B cell (primary cell): ENCODE measurements at regions not wholly inside any gene's neighbourhood (a gene's known extent, or its start where the extent isn't known, plus 50 kb on each side); places are given as distances from the start of the nearest gene placed in this dataset.

Experiments
- ATAC-seq: fragments of 200-7000 bp; cut with Tn5 transposase; one replicate; pipeline ENCODE4 v1.10.0; 2021; ENCODE audit warnings: low read depth, mild to moderate bottlenecking, moderate number of reproducible peaks, moderate library complexity
- CTCF ChIA-PET: fragments of 350-600 bp; sonication (Branson Sonifier 250); formaldehyde crosslinking; loops from one replicate; lab custom pipeline; 2021; ENCODE audit warnings: antibody characterized with exemption, inconsistent platforms; lab: Charles Lee
- POLR2A ChIA-PET: fragments of 350-600 bp; sonication (Branson Sonifier 250); formaldehyde crosslinking; loops from one replicate; lab custom pipeline; 2021; ENCODE audit warnings: antibody characterized with exemption; lab: Charles Lee
- DNase-seq: peaks from one replicate; pipeline ENCODE4 v3.0.0; 2013
- H2AFZ ChIP-seq: 2 replicates; pipeline ENCODE4 v1.6.1; 2012; ENCODE audit warnings: mild to moderate bottlenecking, low read depth, low read length; ENCODE audit not compliant: insufficient read depth, poor library complexity, severe bottlenecking
- H3K27ac ChIP-seq, 2 donors: 1 replicate in 1 of 2; 2 replicates in 1 of 2; pipeline ENCODE4 v1.5.1; 2012 to 2013; ENCODE audit warnings: low read length in 2 of 2, mild to moderate bottlenecking in 2 of 2, moderate library complexity in 1 of 2
- H3K27me3 ChIP-seq, 4 experiments: fragments of 200-600 bp in 1 of 4; sonication (generic) in 1 of 4; replicated peaks in 1 of 4; 1 replicate in 2 of 4; 2 replicates in 2 of 4; pipeline versions ENCODE4 v1.6.1 to v1.7.0; 2013 to 2016; ENCODE audit warnings: low read length in 3 of 4, mild to moderate bottlenecking in 2 of 4, mixed read lengths in 1 of 4, moderate library complexity in 1 of 4; ENCODE audit not compliant: insufficient read depth in 4 of 4, control insufficient read depth in 3 of 4; ENCODE audit errors: control extremely low read depth in 1 of 4
- H3K36me3 ChIP-seq, 2 experiments: replicated peaks in 1 of 2; 1 replicate in 1 of 2; 2 replicates in 1 of 2; pipeline versions ENCODE4 v1.6.1 to v1.7.1; 2013; ENCODE audit warnings: low read length in 1 of 2; ENCODE audit not compliant: insufficient read depth in 2 of 2, control insufficient read depth in 1 of 2; ENCODE audit errors: control extremely low read depth in 1 of 2, extremely low read depth in 1 of 2
- H3K4me1 ChIP-seq, 2 donors: fragments of 200-600 bp in 1 of 2; sonication (generic) in 1 of 2; 1 replicate in 1 of 2; 2 replicates in 1 of 2; pipeline versions ENCODE4 v1.5.1 to v1.6.1; 2013 to 2017; ENCODE audit warnings: low read length in 2 of 2; ENCODE audit not compliant: control insufficient read depth in 2 of 2, insufficient read depth in 2 of 2
- H3K4me2 ChIP-seq: replicated peaks from 2 replicates; pipeline ENCODE3; 2012; ENCODE audit warnings: mild to moderate bottlenecking, low read depth, low read length; ENCODE audit not compliant: poor library complexity, severe bottlenecking
- H3K4me3 ChIP-seq, 5 experiments: fragments of 200-600 bp in 1 of 5; sonication (generic) in 1 of 5; 1 replicate in 3 of 5; 2 replicates in 2 of 5; pipeline versions ENCODE4 v1.5.1 to v1.7.0; 2011 to 2016; ENCODE audit warnings: low read length in 4 of 5, mild to moderate bottlenecking in 4 of 5, low read depth in 2 of 5, control low read depth in 1 of 5, moderate library complexity in 1 of 5; ENCODE audit not compliant: insufficient read depth in 1 of 5; ENCODE audit errors: control extremely low read depth in 1 of 5, extremely low read depth in 1 of 5
- H3K79me2 ChIP-seq: fragments of 200-600 bp; sonication (generic); one replicate; pipeline ENCODE4 v1.6.0; 2016; ENCODE audit warnings: low read length; ENCODE audit not compliant: control insufficient read depth, insufficient read depth
- H3K9ac ChIP-seq: fragments of 200-600 bp; sonication (generic); 2 replicates; pipeline ENCODE4 v1.6.1; 2017; ENCODE audit warnings: mild to moderate bottlenecking, low read length, moderate library complexity
- H3K9me3 ChIP-seq, 3 donors: one replicate each; pipeline versions ENCODE4 v1.6.1 to v1.7.1; 2013; ENCODE audit warnings: low read length in 2 of 3; ENCODE audit not compliant: control insufficient read depth in 2 of 3, insufficient read depth in 1 of 3; ENCODE audit errors: control extremely low read depth in 1 of 3
- H4K20me1 ChIP-seq: 2 replicates; pipeline ENCODE4 v1.6.0; 2012; ENCODE audit warnings: mild to moderate bottlenecking, low read length; ENCODE audit not compliant: insufficient read depth, control insufficient read depth, poor library complexity, severe bottlenecking
- H3K27ac Mint-ChIP-seq: one replicate; pipeline ENCODE4 v1.8.0; 2021; ENCODE audit warnings: mixed read lengths
- H3K27me3 Mint-ChIP-seq: one replicate; pipeline ENCODE4 v1.8.0; 2021; ENCODE audit warnings: mixed read lengths
- H3K4me1 Mint-ChIP-seq: one replicate; pipeline ENCODE4 v1.8.0; 2021; ENCODE audit warnings: mixed read lengths
- H3K4me3 Mint-ChIP-seq: one replicate; pipeline ENCODE4 v1.8.0; 2021; ENCODE audit warnings: mixed read lengths
- H3K9me3 Mint-ChIP-seq: one replicate; pipeline ENCODE4 v1.8.0; 2022; ENCODE audit warnings: mixed read lengths; ENCODE audit not compliant: insufficient read depth
- EZH2 ChIP-seq: IDR thresholded peaks from 2 replicates; pipeline ENCODE4 v1.6.1; 2012; ENCODE audit warnings: borderline replicate concordance, low read depth, mild to moderate bottlenecking, moderate library complexity, low read length; ENCODE audit not compliant: insufficient read depth, poor library complexity, severe bottlenecking
- WGBS: methylation state at CpG from one replicate; pipeline ENCODE4 v1.1.5; 2013; ENCODE audit warnings: missing lambda C conversion rate; ENCODE audit not compliant: insufficient coverage; 5-methylcytosine and 5-hydroxymethylcytosine counted together
- intact Hi-C: fragments of 100-400 bp; cut with micrococcal nuclease; formaldehyde crosslinking; loops from one replicate; pipeline ENCODE4 v1.10.0; 2022
- TF ChIP-seq, protein P1 (sequence below): fragments of 200-600 bp; IDR thresholded peaks from one replicate; pipeline ENCODE4 v1.8.0; 2022; ENCODE audit warnings: antibody characterized with exemption, mild to moderate bottlenecking

DNA sequence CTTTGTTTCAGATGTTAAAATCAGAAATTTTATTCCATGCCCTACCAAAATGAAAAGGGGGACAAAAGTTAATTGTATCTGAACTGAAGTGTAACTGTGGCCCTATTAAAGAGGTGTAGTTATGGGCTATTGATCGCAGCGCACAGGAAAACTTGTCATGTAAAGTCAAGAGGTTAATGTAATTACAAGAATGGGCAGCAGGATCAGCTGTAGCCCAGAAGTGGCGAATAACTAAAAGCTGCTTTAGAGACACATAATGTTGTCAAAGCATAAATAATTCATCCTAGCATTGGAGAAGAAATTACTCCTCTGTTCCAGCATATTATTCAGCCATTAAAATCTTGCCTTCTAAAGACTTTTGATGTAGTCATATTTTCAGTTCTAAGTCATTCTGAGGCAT, 211.8 kb downstream of the EPHA4 start:
- Mint-ChIP-seq H3K27me3 (peaks cover 4% of the 10 kb centered on the region), H3K4me3 (no peak overlapping the region), H3K4me1 (no peaks in the 10 kb centered on the region), H3K27ac (no peak overlapping the region), H3K9me3 (no peaks in the 10 kb centered on the region)
- Histone ChIP-seq H4K20me1 (no peaks in the 10 kb centered on the region), H3K27me3 (peaks cover 0 to 4% (median 0%) of the 10 kb centered on the region in 4 experiments), H3K4me1 (no peaks in the 10 kb centered on the region), H3K36me3 (no peaks in the 10 kb centered on the region), H3K79me2 (no peaks in the 10 kb centered on the region), H3K4me3 (no peak overlapping the region), H3K4me2 (no peak overlapping the region), H3K27ac (no peak overlapping the region), H3K9me3 (no peaks in the 10 kb centered on the region), H2AFZ (no peak overlapping the region), H3K9ac (no peak overlapping the region)
- TF ChIP-seq, protein P1, sequence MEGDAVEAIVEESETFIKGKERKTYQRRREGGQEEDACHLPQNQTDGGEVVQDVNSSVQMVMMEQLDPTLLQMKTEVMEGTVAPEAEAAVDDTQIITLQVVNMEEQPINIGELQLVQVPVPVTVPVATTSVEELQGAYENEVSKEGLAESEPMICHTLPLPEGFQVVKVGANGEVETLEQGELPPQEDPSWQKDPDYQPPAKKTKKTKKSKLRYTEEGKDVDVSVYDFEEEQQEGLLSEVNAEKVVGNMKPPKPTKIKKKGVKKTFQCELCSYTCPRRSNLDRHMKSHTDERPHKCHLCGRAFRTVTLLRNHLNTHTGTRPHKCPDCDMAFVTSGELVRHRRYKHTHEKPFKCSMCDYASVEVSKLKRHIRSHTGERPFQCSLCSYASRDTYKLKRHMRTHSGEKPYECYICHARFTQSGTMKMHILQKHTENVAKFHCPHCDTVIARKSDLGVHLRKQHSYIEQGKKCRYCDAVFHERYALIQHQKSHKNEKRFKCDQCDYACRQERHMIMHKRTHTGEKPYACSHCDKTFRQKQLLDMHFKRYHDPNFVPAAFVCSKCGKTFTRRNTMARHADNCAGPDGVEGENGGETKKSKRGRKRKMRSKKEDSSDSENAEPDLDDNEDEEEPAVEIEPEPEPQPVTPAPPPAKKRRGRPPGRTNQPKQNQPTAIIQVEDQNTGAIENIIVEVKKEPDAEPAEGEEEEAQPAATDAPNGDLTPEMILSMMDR: no peak
- no peak for TF ChIP-seq EZH2
- DNase-seq (no peak), ATAC-seq (no peak)
- POLR2A ChIA-PET: no interaction called here
- intact Hi-C loops: no loop called here
- WGBS: 100% methylated on average over 2 of the region's 3 CpGs
- CTCF ChIA-PET: no interaction called here

DNA sequence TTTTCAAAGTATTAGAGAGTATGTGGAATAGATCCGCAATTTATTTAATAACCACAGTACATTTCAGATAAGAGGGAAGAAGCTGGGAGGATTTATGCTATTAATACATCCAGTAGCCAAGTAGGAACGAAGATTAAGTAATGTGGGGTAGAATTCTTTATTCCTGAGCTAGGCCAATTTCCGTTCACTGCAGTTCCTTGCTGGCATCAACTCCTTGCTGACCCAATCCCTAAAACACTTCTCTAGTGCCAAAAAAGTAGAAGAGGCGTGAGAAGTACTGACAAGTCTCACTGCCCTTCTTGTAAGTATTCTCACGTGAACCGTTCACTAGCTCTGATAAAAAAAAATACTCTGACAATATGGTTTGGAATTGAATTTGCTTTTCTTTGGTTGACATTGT, 211.4 kb downstream of the EPHA4 start:
- no peaks in the 10 kb centered on the region for H4K20me1 ChIP-seq
- Mint-ChIP-seq H3K27me3 (peaks cover 4% of the 10 kb centered on the region), H3K4me1 (no peaks in the 10 kb centered on the region), H3K27ac (no peak overlapping the region), H3K4me3 (no peak overlapping the region), H3K9me3 (no peaks in the 10 kb centered on the region)
- H3K36me3 ChIP-seq: no peaks in the 10 kb centered on the region
- DNase-seq (no peak), ATAC-seq (no peak)
- H3K9me3 ChIP-seq: no peaks in the 10 kb centered on the region
- ChIA-PET POLR2A (no interaction called here), CTCF (interaction anchor here (0.9 kb wide), 1 partner anchor 16 kb away, joined by 3 read pairs; no protein-coding TSS in a partner anchor)
- H2AFZ ChIP-seq: no peak overlapping the region
- no peaks in the 10 kb centered on the region for H3K4me1 ChIP-seq
- no peaks in the 10 kb centered on the region for H3K79me2 ChIP-seq
- H3K27ac ChIP-seq: no peak overlapping the region
- no CpG with 5 or more reads among the region's 6 CpGs for WGBS
- TF ChIP-seq, protein P1: no peak
- no peak for TF ChIP-seq EZH2
- no peak overlapping the region for H3K4me2 ChIP-seq
- H3K4me3 ChIP-seq: no peak overlapping the region
- intact Hi-C loops: no loop called here
- no peak overlapping the region for H3K9ac ChIP-seq
- H3K27me3 ChIP-seq: peaks cover 0 to 4% (median 0%) of the 10 kb centered on the region in 4 experiments
